MM.1S (cell line): ENCODE measurements at regions not wholly inside any gene's neighbourhood (a gene's known extent, or its start where the extent isn't known, plus 50 kb on each side); places are given as distances from the start of the nearest gene placed in this dataset.

Experiments
- DNase-seq: peaks from one replicate; pipeline ENCODE4 v3.0.0-alpha.2; 2015
- H2AFZ ChIP-seq: fragments of 300-600 bp; sonication (generic); 2 replicates; pipeline ENCODE4 v1.6.0; 2016; ENCODE audit warnings: antibody characterized with exemption, low read length
- H3F3A ChIP-seq: fragments of 300-600 bp; sonication (generic); 2 replicates; pipeline ENCODE4 v1.6.1; 2016; ENCODE audit warnings: mild to moderate bottlenecking, antibody characterized with exemption, low read length, moderate library complexity, mixed read lengths; ENCODE audit not compliant: insufficient read depth
- H3K27ac ChIP-seq: fragments of 300-600 bp; sonication (generic); 2 replicates; pipeline ENCODE4 v1.5.1; 2016; ENCODE audit warnings: mild to moderate bottlenecking, low read length
- H3K27me3 ChIP-seq: fragments of 300-600 bp; sonication (generic); replicated peaks from 2 replicates; pipeline ENCODE4 v1.6.0; 2016; ENCODE audit warnings: low read length; ENCODE audit not compliant: insufficient read depth
- H3K36me3 ChIP-seq: fragments of 300-600 bp; sonication (generic); replicated peaks from 2 replicates; pipeline ENCODE4 v1.6.1; 2016; ENCODE audit warnings: mild to moderate bottlenecking, low read length, mixed read lengths; ENCODE audit not compliant: insufficient read depth
- H3K4me1 ChIP-seq: fragments of 300-600 bp; sonication (generic); 2 replicates; pipeline ENCODE4 v1.6.1; 2016; ENCODE audit warnings: low read length, mixed read lengths
- H3K4me2 ChIP-seq: fragments of 300-600 bp; sonication (generic); 2 replicates; pipeline ENCODE4 v1.6.0; 2016; ENCODE audit warnings: low read depth, low read length
- H3K4me3 ChIP-seq: fragments of 300-600 bp; sonication (generic); 2 replicates; pipeline ENCODE4 v1.5.1; 2016; ENCODE audit warnings: low read length, mixed read lengths
- H3K79me2 ChIP-seq: fragments of 300-600 bp; sonication (generic); 2 replicates; pipeline ENCODE4 v1.6.1; 2016; ENCODE audit warnings: mixed run types, low read length, mixed read lengths
- H3K9ac ChIP-seq: fragments of 300-600 bp; sonication (generic); 2 replicates; pipeline ENCODE4 v1.6.1; 2016; ENCODE audit warnings: low read length, mixed read lengths
- H3K9me2 ChIP-seq: fragments of 300-600 bp; sonication (generic); replicated peaks from 2 replicates; pipeline ENCODE4 v1.6.1; 2016; ENCODE audit warnings: mild to moderate bottlenecking, low read length, mixed read lengths; ENCODE audit not compliant: insufficient read depth
- H3K9me3 ChIP-seq: fragments of 300-600 bp; sonication (generic); replicated peaks from 2 replicates; pipeline ENCODE4 v1.6.1; 2016; ENCODE audit warnings: mild to moderate bottlenecking, low read length, mixed read lengths; ENCODE audit not compliant: insufficient read depth
- H4K20me1 ChIP-seq: fragments of 300-600 bp; sonication (generic); 2 replicates; pipeline ENCODE4 v1.6.1; 2016; ENCODE audit warnings: mild to moderate bottlenecking, low read length, moderate library complexity, mixed read lengths; ENCODE audit not compliant: insufficient read depth
- EZH2 ChIP-seq: fragments of 300-600 bp; sonication (generic); optimal IDR thresholded peaks from 2 replicates; pipeline ENCODE3; 2017; ENCODE audit warnings: low read depth, mild to moderate bottlenecking, antibody characterized with exemption, low read length, mixed read lengths
- EZH2phosphoT487 ChIP-seq: fragments of 300-600 bp; sonication (generic); IDR thresholded peaks from 2 replicates; pipeline ENCODE4 v1.6.1; 2018; ENCODE audit warnings: antibody characterized with exemption, low read length
- TF ChIP-seq, protein P1 (sequence below): fragments of 300-600 bp; sonication (generic); IDR thresholded peaks from 2 replicates; pipeline ENCODE4 v1.5.1; 2016; ENCODE audit warnings: antibody characterized with exemption, low read length, mixed read lengths

- H3K4me1 ChIP-seq: peaks cover 14% of the 10 kb centered on the region
- no peak for TF ChIP-seq EZH2phosphoT487
- TF ChIP-seq, protein P1, sequence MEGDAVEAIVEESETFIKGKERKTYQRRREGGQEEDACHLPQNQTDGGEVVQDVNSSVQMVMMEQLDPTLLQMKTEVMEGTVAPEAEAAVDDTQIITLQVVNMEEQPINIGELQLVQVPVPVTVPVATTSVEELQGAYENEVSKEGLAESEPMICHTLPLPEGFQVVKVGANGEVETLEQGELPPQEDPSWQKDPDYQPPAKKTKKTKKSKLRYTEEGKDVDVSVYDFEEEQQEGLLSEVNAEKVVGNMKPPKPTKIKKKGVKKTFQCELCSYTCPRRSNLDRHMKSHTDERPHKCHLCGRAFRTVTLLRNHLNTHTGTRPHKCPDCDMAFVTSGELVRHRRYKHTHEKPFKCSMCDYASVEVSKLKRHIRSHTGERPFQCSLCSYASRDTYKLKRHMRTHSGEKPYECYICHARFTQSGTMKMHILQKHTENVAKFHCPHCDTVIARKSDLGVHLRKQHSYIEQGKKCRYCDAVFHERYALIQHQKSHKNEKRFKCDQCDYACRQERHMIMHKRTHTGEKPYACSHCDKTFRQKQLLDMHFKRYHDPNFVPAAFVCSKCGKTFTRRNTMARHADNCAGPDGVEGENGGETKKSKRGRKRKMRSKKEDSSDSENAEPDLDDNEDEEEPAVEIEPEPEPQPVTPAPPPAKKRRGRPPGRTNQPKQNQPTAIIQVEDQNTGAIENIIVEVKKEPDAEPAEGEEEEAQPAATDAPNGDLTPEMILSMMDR: no peak
- no peak for TF ChIP-seq EZH2
- H3K27ac ChIP-seq: no peak overlapping the region
- no peak overlapping the region for H3K4me3 ChIP-seq
- DNase-seq: no peak
- no peak overlapping the region for H3K4me2 ChIP-seq
- H3K9me2 ChIP-seq: no peaks in the 10 kb centered on the region
- no peaks in the 10 kb centered on the region for H3K79me2 ChIP-seq
- no peaks in the 10 kb centered on the region for H3K36me3 ChIP-seq
- peaks cover 13% of the 10 kb centered on the region for H3K27me3 ChIP-seq
- no peak overlapping the region for H2AFZ ChIP-seq
- H3K9ac ChIP-seq: no peak overlapping the region
- no peaks in the 10 kb centered on the region for H3K9me3 ChIP-seq
- H4K20me1 ChIP-seq: no peaks in the 10 kb centered on the region
- no peaks in the 10 kb centered on the region for H3F3A ChIP-seq
These were observed 92.3 kb upstream of the SEPTIN5 start for GRCh38 chr22:19622061-19622441.

- Histone ChIP-seq H3K79me2 (no peaks in the 10 kb centered on the region), H3K4me2 (no peak overlapping the region), H3K27ac (no peak overlapping the region), H3K36me3 (no peaks in the 10 kb centered on the region), H3K9ac (no peak overlapping the region), H3K4me3 (no peak overlapping the region), H3K9me3 (no peaks in the 10 kb centered on the region), H3F3A (no peaks in the 10 kb centered on the region), H2AFZ (no peak overlapping the region), H4K20me1 (no peaks in the 10 kb centered on the region), H3K9me2 (no peaks in the 10 kb centered on the region), H3K4me1 (no peaks in the 10 kb centered on the region), H3K27me3 (peaks cover 14% of the 10 kb centered on the region)
- DNase-seq: no peak
- TF ChIP-seq EZH2 (no peak), EZH2phosphoT487 (no peak)
- TF ChIP-seq, protein P1: no peak
These were observed 88.8 kb upstream of the SEPTIN5 start for GRCh38 chr22:19625331-19626041.

DNA sequence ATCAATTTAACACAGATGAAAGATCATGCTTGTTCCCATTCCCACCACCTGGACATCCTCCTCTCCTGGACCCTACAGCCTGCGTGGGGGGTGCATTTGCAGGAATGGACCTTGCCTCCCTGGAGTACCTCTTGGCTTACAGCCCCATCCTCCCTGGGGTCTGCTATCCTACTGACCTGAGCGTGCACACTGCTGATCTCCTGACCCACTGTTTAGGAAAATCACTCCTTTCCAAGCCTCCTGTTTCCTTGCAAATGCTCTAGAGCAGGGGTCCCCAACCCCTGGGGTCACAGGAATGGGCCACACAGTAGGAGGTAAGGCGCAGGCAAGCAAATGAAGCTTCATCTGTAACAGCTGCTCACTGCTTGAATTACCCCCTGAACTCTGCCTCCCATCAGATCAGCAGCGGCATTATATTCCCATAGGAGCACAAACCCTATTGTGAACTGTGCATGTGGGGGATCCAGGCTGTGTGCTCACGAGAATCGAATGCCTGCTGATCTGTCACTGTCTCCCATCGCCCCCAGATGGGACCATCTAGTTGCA lies 88.2 kb upstream of the SEPTIN5 start:
- Histone ChIP-seq H3K4me2 (no peak overlapping the region), H3K79me2 (no peaks in the 10 kb centered on the region), H3K4me3 (no peak overlapping the region), H3K9ac (no peak overlapping the region), H3K27ac (no peak overlapping the region), H2AFZ (no peak overlapping the region), H4K20me1 (no peaks in the 10 kb centered on the region), H3F3A (no peaks in the 10 kb centered on the region), H3K9me2 (no peaks in the 10 kb centered on the region), H3K36me3 (no peaks in the 10 kb centered on the region), H3K9me3 (no peaks in the 10 kb centered on the region), H3K27me3 (peaks cover 19% of the 10 kb centered on the region), H3K4me1 (no peaks in the 10 kb centered on the region)
- TF ChIP-seq EZH2phosphoT487: no peak
- TF ChIP-seq, protein P1: no peak
- TF ChIP-seq EZH2: no peak
- no peak for DNase-seq
